Lung (tissue), 11 donors: ENCODE measurements at regions not wholly inside any gene's neighbourhood (a gene's known extent, or its start where the extent isn't known, plus 50 kb on each side); places are given as distances from the start of the nearest gene placed in this dataset.

Source experiments
- ATAC-seq: fragments of 200-7000 bp; cut with Tn5 transposase; one replicate; pipeline ENCODE4 v1.9.1; 2020; ENCODE audit warnings: moderate number of reproducible peaks; ENCODE audit not compliant: insufficient read depth, low FRiP score
- DNase-seq, 3 donors: peaks; one replicate each; pipeline ENCODE4 v3.0.0-alpha.2; 2013 to 2017
- H3K27ac ChIP-seq, 2 donors: one replicate each; pipeline ENCODE4 v1.5.1; 2013; ENCODE audit warnings: mild to moderate bottlenecking in 2 of 2, moderate library complexity in 2 of 2, control low read depth in 1 of 2, inconsistent platforms in 1 of 2, low read depth in 1 of 2, low read length in 1 of 2
- H3K27me3 ChIP-seq, 3 donors: one replicate each; pipeline ENCODE4 v1.5.1; 2013; ENCODE audit warnings: low read length in 2 of 3; ENCODE audit not compliant: control insufficient read depth in 3 of 3, insufficient read depth in 3 of 3
- H3K36me3 ChIP-seq, 4 donors: one replicate each; pipeline ENCODE4 v1.5.1; 2013; ENCODE audit warnings: low read length in 4 of 4, mild to moderate bottlenecking in 1 of 4, moderate library complexity in 1 of 4; ENCODE audit not compliant: control insufficient read depth in 4 of 4, insufficient read depth in 4 of 4
- H3K4me1 ChIP-seq, 5 donors: one replicate each; pipeline ENCODE4 v1.5.1; 2013; ENCODE audit warnings: low read length in 5 of 5, mild to moderate bottlenecking in 2 of 5, moderate library complexity in 1 of 5; ENCODE audit not compliant: control insufficient read depth in 5 of 5, insufficient read depth in 5 of 5
- H3K4me3 ChIP-seq: one replicate; pipeline ENCODE4 v1.5.1; 2013; ENCODE audit warnings: mild to moderate bottlenecking, control low read depth, moderate library complexity
- H3K9ac ChIP-seq, 2 donors: one replicate each; pipeline ENCODE4 v1.5.1; 2013; ENCODE audit warnings: low read length in 2 of 2, control low read depth in 1 of 2; ENCODE audit not compliant: insufficient read depth in 1 of 2
- H3K9me3 ChIP-seq, 4 donors: one replicate each; pipeline ENCODE4 v1.5.1; 2013; ENCODE audit warnings: low read length in 3 of 4, mild to moderate bottlenecking in 1 of 4, moderate library complexity in 1 of 4; ENCODE audit not compliant: control insufficient read depth in 4 of 4, insufficient read depth in 3 of 4
- CTCF ChIP-seq: IDR thresholded peaks from 2 replicates; pipeline ENCODE4 v1.5.1; 2012; ENCODE audit warnings: mild to moderate bottlenecking; ENCODE audit errors: control extremely low read depth, extremely low read depth
- WGBS, 2 donors: extraction: QIAGEN DNeasy Blood & Tissue Kit; methylation state at CpG; one replicate each; pipeline ENCODE4 v1.1.7; 2013; 5-methylcytosine and 5-hydroxymethylcytosine counted together
- donor health status: control.
- donor health status: control.
- donor health status: Bipolar disorder and iron deficiency.
- donor health status: healthy.
- donor health status: DM: yes; HTN: yes; CAD: no.

GRCh38 chr11:116650052-116650451, 122.7 kb downstream of the BUD13 start:
- ATAC-seq (no peak), DNase-seq (no peak)
- no peaks in the 10 kb centered on the region for H3K4me1 ChIP-seq
- no peak for TF ChIP-seq CTCF
- no peak overlapping the region for H3K27ac ChIP-seq
- WGBS, 2 donors, result 68 to 87% methylated on average over 2 of the region's 2 CpGs
- H3K27me3 ChIP-seq, result no peaks in the 10 kb centered on the region
- H3K4me3 ChIP-seq, result no peak overlapping the region
- no peaks in the 10 kb centered on the region for H3K36me3 ChIP-seq
- H3K9ac ChIP-seq, result no peak overlapping the region
- peaks cover 0 to 12% (median 1%) of the 10 kb centered on the region in 4 donors for H3K9me3 ChIP-seq

GRCh38 chr11:116649268-116649667, 123.5 kb downstream of the BUD13 start:
- no peak for TF ChIP-seq CTCF
- ATAC-seq, result no peak

GRCh38 chr11:116648247-116649174, 124.3 kb downstream of the BUD13 start:
- DNase-seq (no peak), ATAC-seq (no peak)
- WGBS, 2 donors, result 77 to 87% methylated on average over 2 of the region's 2 CpGs
- TF ChIP-seq CTCF, result no peak
- H3K36me3 ChIP-seq, result no peaks in the 10 kb centered on the region
- H3K27me3 ChIP-seq, result peaks cover 0 to 8% (median 0%) of the 10 kb centered on the region in 3 donors
- peaks cover 0 to 10% (median 0%) of the 10 kb centered on the region in 4 donors for H3K9me3 ChIP-seq
- H3K9ac ChIP-seq, result no peak overlapping the region
- H3K4me3 ChIP-seq, result no peak overlapping the region
- no peaks in the 10 kb centered on the region for H3K4me1 ChIP-seq
- no peak overlapping the region for H3K27ac ChIP-seq

More at GRCh38 chr11:116649268-116649667, 123.5 kb downstream of the BUD13 start:
- 85 to 86% methylated on average over 4 of the region's 4 CpGs for WGBS, 2 donors
- no peak overlapping the region for H3K27ac ChIP-seq
- H3K9me3 ChIP-seq, result peaks cover 0 to 10% (median 0%) of the 10 kb centered on the region in 4 donors
- H3K27me3 ChIP-seq, result peaks cover 0 to 4% (median 0%) of the 10 kb centered on the region in 3 donors
- no peak for DNase-seq
- H3K9ac ChIP-seq, result no peak overlapping the region
- no peaks in the 10 kb centered on the region for H3K36me3 ChIP-seq
- H3K4me1 ChIP-seq, result no peaks in the 10 kb centered on the region
- no peak overlapping the region for H3K4me3 ChIP-seq
